ENCODE measurements at regions not wholly inside any gene's neighbourhood (a gene's known extent, or its start where the extent isn't known, plus 50 kb on each side); places are given as distances from the start of the nearest gene placed in this dataset.

GRCh38 chr1:104991702-104992101 lies 1242.0 kb downstream of the AMY1C start:
- H3K9ac ChIP-seq (ENCODE audit: low read length): no peak overlapping the region
- H3K4me1 ChIP-seq (ENCODE audit: control insufficient read depth, insufficient read depth, low read length): no peaks in the 10 kb centered on the region
- H3K27ac ChIP-seq (ENCODE audit: low read depth, low read length): no peak overlapping the region
- no peak overlapping the region for H3K4me3 ChIP-seq (ENCODE audit: low read length)
- H3K36me3 ChIP-seq (ENCODE audit: control insufficient read depth, insufficient read depth, low read length): no peaks in the 10 kb centered on the region
- H3K27me3 ChIP-seq (ENCODE audit: control insufficient read depth, insufficient read depth, low read length): no peaks in the 10 kb centered on the region

- Histone ChIP-seq H3K9ac (ENCODE audit: low read length) (no peak overlapping the region), H3K4me1 (ENCODE audit: control insufficient read depth, insufficient read depth, low read length) (no peaks in the 10 kb centered on the region), H3K36me3 (ENCODE audit: control insufficient read depth, insufficient read depth, low read length) (no peaks in the 10 kb centered on the region), H3K27ac (ENCODE audit: low read depth, low read length) (no peak overlapping the region), H3K27me3 (ENCODE audit: control insufficient read depth, insufficient read depth, low read length) (no peaks in the 10 kb centered on the region), H3K4me3 (ENCODE audit: low read length) (no peak overlapping the region)
Measured at GRCh38 chr1:105000793-105001192, 1251.1 kb downstream of the AMY1C start.

- no peak overlapping the region for H3K9ac ChIP-seq (ENCODE audit: low read length)
- no peak overlapping the region for H3K4me3 ChIP-seq (ENCODE audit: low read length)
- H3K27me3 ChIP-seq (ENCODE audit: control insufficient read depth, insufficient read depth, low read length): no peaks in the 10 kb centered on the region
- no peaks in the 10 kb centered on the region for H3K36me3 ChIP-seq (ENCODE audit: control insufficient read depth, insufficient read depth, low read length)
- H3K4me1 ChIP-seq (ENCODE audit: control insufficient read depth, insufficient read depth, low read length): no peaks in the 10 kb centered on the region
- no peak overlapping the region for H3K27ac ChIP-seq (ENCODE audit: low read depth, low read length)
Measured at GRCh38 chr1:105004515-105004914, 1254.8 kb downstream of the AMY1C start.

- no peak overlapping the region for H3K27ac ChIP-seq (ENCODE audit: low read depth, low read length)
- H3K9ac ChIP-seq (ENCODE audit: low read length): no peak overlapping the region
- no peaks in the 10 kb centered on the region for H3K27me3 ChIP-seq (ENCODE audit: control insufficient read depth, insufficient read depth, low read length)
- no peak overlapping the region for H3K4me3 ChIP-seq (ENCODE audit: low read length)
- no peaks in the 10 kb centered on the region for H3K36me3 ChIP-seq (ENCODE audit: control insufficient read depth, insufficient read depth, low read length)
- H3K4me1 ChIP-seq (ENCODE audit: control insufficient read depth, insufficient read depth, low read length): no peaks in the 10 kb centered on the region
Measured at GRCh38 chr1:105005594-105006195, 1256.0 kb downstream of the AMY1C start.

- no peak overlapping the region for H3K27ac ChIP-seq (ENCODE audit: low read depth, low read length)
Measured at GRCh38 chr1:105017587-105017986, 1267.9 kb downstream of the AMY1C start.

GRCh38 chr1:105023719-105024118 lies 1274.0 kb downstream of the AMY1C start:
- H3K27ac ChIP-seq (ENCODE audit: low read depth, low read length): no peak overlapping the region
- H3K9ac ChIP-seq (ENCODE audit: low read length): no peak overlapping the region
- no peaks in the 10 kb centered on the region for H3K4me1 ChIP-seq (ENCODE audit: control insufficient read depth, insufficient read depth, low read length)
- H3K4me3 ChIP-seq (ENCODE audit: low read length): no peak overlapping the region
- no peaks in the 10 kb centered on the region for H3K36me3 ChIP-seq (ENCODE audit: control insufficient read depth, insufficient read depth, low read length)
- H3K27me3 ChIP-seq (ENCODE audit: control insufficient read depth, insufficient read depth, low read length): no peaks in the 10 kb centered on the region

More at GRCh38 chr1:105017587-105017986, 1267.9 kb downstream of the AMY1C start:
- no peaks in the 10 kb centered on the region for H3K4me1 ChIP-seq (ENCODE audit: control insufficient read depth, insufficient read depth, low read length)
- H3K27me3 ChIP-seq (ENCODE audit: control insufficient read depth, insufficient read depth, low read length): no peaks in the 10 kb centered on the region
- no peak overlapping the region for H3K9ac ChIP-seq (ENCODE audit: low read length)
- no peaks in the 10 kb centered on the region for H3K36me3 ChIP-seq (ENCODE audit: control insufficient read depth, insufficient read depth, low read length)
- H3K4me3 ChIP-seq (ENCODE audit: low read length): no peak overlapping the region

GRCh38 chr1:105027838-105028471 lies 1278.3 kb downstream of the AMY1C start:
- Histone ChIP-seq H3K4me3 (ENCODE audit: low read length) (no peak overlapping the region), H3K4me1 (ENCODE audit: control insufficient read depth, insufficient read depth, low read length) (no peaks in the 10 kb centered on the region), H3K36me3 (ENCODE audit: control insufficient read depth, insufficient read depth, low read length) (no peaks in the 10 kb centered on the region), H3K9ac (ENCODE audit: low read length) (no peak overlapping the region), H3K27ac (ENCODE audit: low read depth, low read length) (no peak overlapping the region), H3K27me3 (ENCODE audit: control insufficient read depth, insufficient read depth, low read length) (no peaks in the 10 kb centered on the region)

GRCh38 chr1:105072446-105072845 lies 1322.7 kb downstream of the AMY1C start:
- Histone ChIP-seq H3K36me3 (ENCODE audit: control insufficient read depth, insufficient read depth, low read length) (no peaks in the 10 kb centered on the region), H3K27me3 (ENCODE audit: control insufficient read depth, insufficient read depth, low read length) (no peaks in the 10 kb centered on the region), H3K9ac (ENCODE audit: low read length) (no peak overlapping the region), H3K27ac (ENCODE audit: low read depth, low read length) (no peak overlapping the region), H3K4me3 (ENCODE audit: low read length) (no peak overlapping the region), H3K4me1 (ENCODE audit: control insufficient read depth, insufficient read depth, low read length) (no peaks in the 10 kb centered on the region)

GRCh38 chr1:105072850-105073249 lies 1323.2 kb downstream of the AMY1C start:
- H3K4me1 ChIP-seq (ENCODE audit: control insufficient read depth, insufficient read depth, low read length): no peaks in the 10 kb centered on the region
- H3K27ac ChIP-seq (ENCODE audit: low read depth, low read length): no peak overlapping the region
- H3K9ac ChIP-seq (ENCODE audit: low read length): no peak overlapping the region
- H3K36me3 ChIP-seq (ENCODE audit: control insufficient read depth, insufficient read depth, low read length): no peaks in the 10 kb centered on the region
- no peak overlapping the region for H3K4me3 ChIP-seq (ENCODE audit: low read length)
- no peaks in the 10 kb centered on the region for H3K27me3 ChIP-seq (ENCODE audit: control insufficient read depth, insufficient read depth, low read length)

- H3K27me3 ChIP-seq (ENCODE audit: control insufficient read depth, insufficient read depth, low read length): no peaks in the 10 kb centered on the region
Measured at GRCh38 chr1:105073660-105074059, 1324.0 kb downstream of the AMY1C start.

GRCh38 chr1:105083611-105084010 lies 1333.9 kb downstream of the AMY1C start:
- no peaks in the 10 kb centered on the region for H3K36me3 ChIP-seq (ENCODE audit: control insufficient read depth, insufficient read depth, low read length)
- H3K27ac ChIP-seq (ENCODE audit: low read depth, low read length): no peak overlapping the region
- H3K9ac ChIP-seq (ENCODE audit: low read length): no peak overlapping the region
- H3K4me1 ChIP-seq (ENCODE audit: control insufficient read depth, insufficient read depth, low read length): no peaks in the 10 kb centered on the region
- no peak overlapping the region for H3K4me3 ChIP-seq (ENCODE audit: low read length)
- no peaks in the 10 kb centered on the region for H3K27me3 ChIP-seq (ENCODE audit: control insufficient read depth, insufficient read depth, low read length)

More at GRCh38 chr1:105073660-105074059, 1324.0 kb downstream of the AMY1C start:
- no peak overlapping the region for H3K9ac ChIP-seq (ENCODE audit: low read length)
- H3K27ac ChIP-seq (ENCODE audit: low read depth, low read length): no peak overlapping the region
- H3K4me1 ChIP-seq (ENCODE audit: control insufficient read depth, insufficient read depth, low read length): no peaks in the 10 kb centered on the region
- no peaks in the 10 kb centered on the region for H3K36me3 ChIP-seq (ENCODE audit: control insufficient read depth, insufficient read depth, low read length)
- H3K4me3 ChIP-seq (ENCODE audit: low read length): no peak overlapping the region

GRCh38 chr1:105087506-105087905 lies 1337.8 kb downstream of the AMY1C start:
- Histone ChIP-seq H3K27ac (ENCODE audit: low read depth, low read length) (no peak overlapping the region), H3K27me3 (ENCODE audit: control insufficient read depth, insufficient read depth, low read length) (no peaks in the 10 kb centered on the region), H3K4me3 (ENCODE audit: low read length) (no peak overlapping the region), H3K9ac (ENCODE audit: low read length) (no peak overlapping the region), H3K4me1 (ENCODE audit: control insufficient read depth, insufficient read depth, low read length) (no peaks in the 10 kb centered on the region), H3K36me3 (ENCODE audit: control insufficient read depth, insufficient read depth, low read length) (no peaks in the 10 kb centered on the region)

- Histone ChIP-seq H3K27me3 (ENCODE audit: control insufficient read depth, insufficient read depth, low read length) (no peaks in the 10 kb centered on the region), H3K36me3 (ENCODE audit: control insufficient read depth, insufficient read depth, low read length) (no peaks in the 10 kb centered on the region), H3K9ac (ENCODE audit: low read length) (no peak overlapping the region), H3K27ac (ENCODE audit: low read depth, low read length) (no peak overlapping the region), H3K4me3 (ENCODE audit: low read length) (no peak overlapping the region), H3K4me1 (ENCODE audit: control insufficient read depth, insufficient read depth, low read length) (no peaks in the 10 kb centered on the region)
Measured at GRCh38 chr1:105088166-105088565, 1338.5 kb downstream of the AMY1C start.
